ENCODE measurements at regions not wholly inside any gene's neighbourhood (a gene's known extent, or its start where the extent isn't known, plus 50 kb on each side); places are given as distances from the start of the nearest gene placed in this dataset.

DNA sequence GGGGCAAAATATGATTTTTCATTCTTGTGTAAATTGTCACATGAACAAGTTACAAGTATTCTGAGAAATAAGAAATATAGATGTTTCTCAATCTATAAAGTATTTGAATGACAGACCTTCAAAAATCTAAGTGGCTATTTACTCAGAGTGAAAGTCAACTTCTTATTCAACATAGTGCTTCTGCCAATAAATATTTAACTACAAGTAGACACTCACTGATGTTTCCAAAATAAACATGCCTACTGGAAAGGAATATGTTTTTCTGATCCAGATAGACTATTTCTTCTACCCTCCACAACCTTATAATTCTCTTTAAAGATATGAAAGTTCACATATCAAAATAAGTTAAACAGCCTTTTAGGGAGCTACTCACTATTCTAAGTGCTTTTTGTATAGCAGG lies 296.3 kb downstream of the DSC3 start (continued):
- TF ChIP-seq, protein P1, sequence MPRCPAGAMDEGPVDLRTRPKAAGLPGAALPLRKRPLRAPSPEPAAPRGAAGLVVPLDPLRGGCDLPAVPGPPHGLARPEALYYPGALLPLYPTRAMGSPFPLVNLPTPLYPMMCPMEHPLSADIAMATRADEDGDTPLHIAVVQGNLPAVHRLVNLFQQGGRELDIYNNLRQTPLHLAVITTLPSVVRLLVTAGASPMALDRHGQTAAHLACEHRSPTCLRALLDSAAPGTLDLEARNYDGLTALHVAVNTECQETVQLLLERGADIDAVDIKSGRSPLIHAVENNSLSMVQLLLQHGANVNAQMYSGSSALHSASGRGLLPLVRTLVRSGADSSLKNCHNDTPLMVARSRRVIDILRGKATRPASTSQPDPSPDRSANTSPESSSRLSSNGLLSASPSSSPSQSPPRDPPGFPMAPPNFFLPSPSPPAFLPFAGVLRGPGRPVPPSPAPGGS (IDR thresholded peaks at IDR 0.05; ENCODE audit: borderline replicate concordance, insufficient read depth, low read depth, low read length, poor library complexity, severe bottlenecking) = no peak
- no peak for TF ChIP-seq RFX5 (IDR thresholded peaks at IDR 0.05; ENCODE audit: low read depth, low read length)

DNA sequence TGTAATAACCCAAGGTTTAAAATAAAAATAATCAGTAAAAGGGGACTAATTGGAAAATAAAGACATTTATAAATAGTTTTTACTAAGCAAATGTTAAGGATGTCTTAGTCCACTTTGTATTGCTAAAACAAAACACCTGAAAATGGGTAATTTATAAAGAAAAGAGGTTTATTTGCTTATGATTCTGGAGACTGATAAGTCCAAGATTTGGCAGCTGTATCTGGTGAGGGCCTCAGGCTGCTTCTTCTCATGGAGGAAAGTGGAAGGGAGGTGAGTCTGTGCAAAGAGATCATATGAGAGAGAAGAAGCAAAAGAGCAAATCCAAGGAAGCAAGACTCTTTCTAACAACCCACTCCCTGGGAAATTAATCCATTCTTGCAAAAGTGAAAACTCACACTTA lies 299.5 kb downstream of the DSC3 start:
- no peak for ATAC-seq
- POLR2A ChIA-PET = no interaction called here
- no peak overlapping the region for H3K27ac ChIP-seq (ENCODE audit: control insufficient read depth, insufficient read depth)
- CTCF ChIA-PET = no interaction called here
- no peaks in the 10 kb centered on the region for H4K20me1 ChIP-seq (ENCODE audit: control insufficient read depth, insufficient read depth)
- intact Hi-C loops (cut with micrococcal nuclease; ENCODE audit: unreplicated experiment) = no loop called here
- H3K36me3 ChIP-seq (ENCODE audit: control insufficient read depth in 2 of 2, insufficient read depth in 2 of 2, low read length in 1 of 2) = no peaks in the 10 kb centered on the region
- H3K9ac ChIP-seq (ENCODE audit: control insufficient read depth, insufficient read depth, low read length) = no peak overlapping the region
- H3K4me3 ChIP-seq = no peak overlapping the region
- H2AFZ ChIP-seq (ENCODE audit: control insufficient read depth, low read depth, low read length) = no peak overlapping the region
- FAIRE-seq = no peak
- BruUV-seq (replicated peaks) = no TSS peak
- DNase-seq (ENCODE audit: low read depth, low spot score) = no peak
- in situ Hi-C loops (cut with MboI) = no loop called here
- RAD21 ChIA-PET (ENCODE audit: unreplicated experiment) = no interaction called here
- SMC1A ChIA-PET (ENCODE audit: uncharacterized antibody, unreplicated experiment) = no interaction called here
- no peaks in the 10 kb centered on the region for H3K4me1 ChIP-seq (ENCODE audit: control insufficient read depth, insufficient read depth, low read length)
- H3K9me3 ChIP-seq (replicated peaks; ENCODE audit: control insufficient read depth, insufficient read depth, low read length) = no peaks in the 10 kb centered on the region
- no peak overlapping the region for H3K4me2 ChIP-seq (ENCODE audit: control insufficient read depth, insufficient read depth)
- no peaks in the 10 kb centered on the region for H3K79me2 ChIP-seq (ENCODE audit: control insufficient read depth, insufficient read depth, low read length)
- H3K27me3 ChIP-seq (replicated peaks in 1 of 2; ENCODE audit: control insufficient read depth in 2 of 2, insufficient read depth in 2 of 2, low read length in 1 of 2) = no peaks in the 10 kb centered on the region
- no peak for TF ChIP-seq EP300 (IDR thresholded peaks at IDR 0.05; ENCODE audit: borderline replicate concordance in 1 of 2, control insufficient read depth in 1 of 2, low read depth in 2 of 2, low read length in 2 of 2)
- TF ChIP-seq HDAC6 (IDR thresholded peaks at IDR 0.05; ENCODE audit: unreplicated experiment) = no peak
- TF ChIP-seq IKZF2 (IDR thresholded peaks at IDR 0.05) = no peak
- no peak for TF ChIP-seq RCOR1 (conservative IDR thresholded peaks at IDR 0.05; ENCODE audit: low read depth, low read length)
- TF ChIP-seq, protein P2, sequence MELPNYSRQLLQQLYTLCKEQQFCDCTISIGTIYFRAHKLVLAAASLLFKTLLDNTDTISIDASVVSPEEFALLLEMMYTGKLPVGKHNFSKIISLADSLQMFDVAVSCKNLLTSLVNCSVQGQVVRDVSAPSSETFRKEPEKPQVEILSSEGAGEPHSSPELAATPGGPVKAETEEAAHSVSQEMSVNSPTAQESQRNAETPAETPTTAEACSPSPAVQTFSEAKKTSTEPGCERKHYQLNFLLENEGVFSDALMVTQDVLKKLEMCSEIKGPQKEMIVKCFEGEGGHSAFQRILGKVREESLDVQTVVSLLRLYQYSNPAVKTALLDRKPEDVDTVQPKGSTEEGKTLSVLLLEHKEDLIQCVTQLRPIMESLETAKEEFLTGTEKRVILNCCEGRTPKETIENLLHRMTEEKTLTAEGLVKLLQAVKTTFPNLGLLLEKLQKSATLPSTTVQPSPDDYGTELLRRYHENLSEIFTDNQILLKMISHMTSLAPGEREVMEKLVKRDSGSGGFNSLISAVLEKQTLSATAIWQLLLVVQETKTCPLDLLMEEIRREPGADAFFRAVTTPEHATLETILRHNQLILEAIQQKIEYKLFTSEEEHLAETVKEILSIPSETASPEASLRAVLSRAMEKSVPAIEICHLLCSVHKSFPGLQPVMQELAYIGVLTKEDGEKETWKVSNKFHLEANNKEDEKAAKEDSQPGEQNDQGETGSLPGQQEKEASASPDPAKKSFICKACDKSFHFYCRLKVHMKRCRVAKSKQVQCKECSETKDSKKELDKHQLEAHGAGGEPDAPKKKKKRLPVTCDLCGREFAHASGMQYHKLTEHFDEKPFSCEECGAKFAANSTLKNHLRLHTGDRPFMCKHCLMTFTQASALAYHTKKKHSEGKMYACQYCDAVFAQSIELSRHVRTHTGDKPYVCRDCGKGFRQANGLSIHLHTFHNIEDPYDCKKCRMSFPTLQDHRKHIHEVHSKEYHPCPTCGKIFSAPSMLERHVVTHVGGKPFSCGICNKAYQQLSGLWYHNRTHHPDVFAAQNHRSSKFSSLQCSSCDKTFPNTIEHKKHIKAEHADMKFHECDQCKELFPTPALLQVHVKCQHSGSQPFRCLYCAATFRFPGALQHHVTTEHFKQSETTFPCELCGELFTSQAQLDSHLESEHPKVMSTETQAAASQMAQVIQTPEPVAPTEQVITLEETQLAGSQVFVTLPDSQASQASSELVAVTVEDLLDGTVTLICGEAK (IDR thresholded peaks at IDR 0.05; ENCODE audit: borderline replicate concordance) = no peak
- TF ChIP-seq MTA2 (IDR thresholded peaks at IDR 0.05; ENCODE audit: low read depth) = no peak
- no peak for TF ChIP-seq SUPT20H (IDR thresholded peaks at IDR 0.05; ENCODE audit: borderline replicate concordance, control insufficient read depth, low read depth, low read length)
- TF ChIP-seq, protein P3, sequence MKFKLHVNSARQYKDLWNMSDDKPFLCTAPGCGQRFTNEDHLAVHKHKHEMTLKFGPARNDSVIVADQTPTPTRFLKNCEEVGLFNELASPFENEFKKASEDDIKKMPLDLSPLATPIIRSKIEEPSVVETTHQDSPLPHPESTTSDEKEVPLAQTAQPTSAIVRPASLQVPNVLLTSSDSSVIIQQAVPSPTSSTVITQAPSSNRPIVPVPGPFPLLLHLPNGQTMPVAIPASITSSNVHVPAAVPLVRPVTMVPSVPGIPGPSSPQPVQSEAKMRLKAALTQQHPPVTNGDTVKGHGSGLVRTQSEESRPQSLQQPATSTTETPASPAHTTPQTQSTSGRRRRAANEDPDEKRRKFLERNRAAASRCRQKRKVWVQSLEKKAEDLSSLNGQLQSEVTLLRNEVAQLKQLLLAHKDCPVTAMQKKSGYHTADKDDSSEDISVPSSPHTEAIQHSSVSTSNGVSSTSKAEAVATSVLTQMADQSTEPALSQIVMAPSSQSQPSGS (IDR thresholded peaks at IDR 0.05; ENCODE audit: low read length) = no peak
- TF ChIP-seq CREB1 (IDR thresholded peaks at IDR 0.05; ENCODE audit: low read depth) = no peak
- TF ChIP-seq CHD4 (IDR thresholded peaks at IDR 0.05) = no peak
- no peak for TF ChIP-seq ZZZ3 (IDR thresholded peaks at IDR 0.05; ENCODE audit: control insufficient read depth, insufficient read length, low read depth)
